ENCODE measurements at regions not wholly inside any gene's neighbourhood (a gene's known extent, or its start where the extent isn't known, plus 50 kb on each side); places are given as distances from the start of the nearest gene placed in this dataset.

DNA sequence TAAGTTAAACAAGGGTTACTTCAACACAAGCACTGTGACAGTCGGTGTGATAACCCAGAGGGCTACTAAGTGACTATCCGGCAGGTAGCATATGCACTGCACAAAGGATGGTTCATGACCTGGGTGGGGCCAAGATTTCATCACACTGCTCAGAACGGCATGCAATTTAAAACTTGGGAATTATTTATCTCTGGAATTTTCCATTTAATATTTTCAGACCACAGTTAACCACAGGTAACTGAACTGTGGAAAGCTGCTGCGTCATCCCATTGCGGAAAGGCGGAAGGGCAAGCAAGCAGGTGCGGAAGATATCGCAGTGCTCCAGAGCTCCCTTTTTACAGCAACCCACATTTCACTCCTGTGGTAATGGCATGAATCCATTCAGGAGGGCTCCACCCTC is 540.8 kb downstream of the INSC start:
- no peak for TF ChIP-seq JUND (IDR thresholded peaks at IDR 0.05; ENCODE audit: low read depth)
- in situ Hi-C loops (cut with HindIII; ENCODE audit: low pct_unique_long_range_greater_than_20kb, low sequenced_read_pairs), result no loop called here
- no peak for DNase-seq (ENCODE audit: low read depth in 1 of 2, low spot score in 1 of 2)

DNA sequence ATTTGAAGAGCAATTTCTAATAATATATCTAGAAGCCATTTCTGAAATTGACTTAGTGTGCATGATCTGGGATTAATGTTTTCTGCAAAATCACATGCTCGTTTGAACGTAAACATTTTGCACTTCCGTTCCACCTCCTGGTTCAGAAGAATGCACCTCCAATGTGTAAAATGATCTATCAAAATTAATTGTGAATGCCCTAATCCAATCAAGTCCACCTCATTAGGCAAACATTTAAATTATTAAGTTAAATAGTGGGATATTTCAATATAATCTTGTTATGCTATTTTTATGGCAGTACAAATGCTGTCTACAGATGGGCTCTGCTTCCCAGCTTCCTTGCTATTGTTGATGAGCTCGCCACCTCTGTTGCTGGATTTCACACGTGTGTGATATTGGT is 542.5 kb downstream of the INSC start:
- in situ Hi-C loops (cut with HindIII; ENCODE audit: low pct_unique_long_range_greater_than_20kb, low sequenced_read_pairs), result no loop called here
- no peak for DNase-seq (ENCODE audit: low read depth in 1 of 2, low spot score in 1 of 2)
- no peak for TF ChIP-seq JUND (IDR thresholded peaks at IDR 0.05; ENCODE audit: low read depth)

DNA sequence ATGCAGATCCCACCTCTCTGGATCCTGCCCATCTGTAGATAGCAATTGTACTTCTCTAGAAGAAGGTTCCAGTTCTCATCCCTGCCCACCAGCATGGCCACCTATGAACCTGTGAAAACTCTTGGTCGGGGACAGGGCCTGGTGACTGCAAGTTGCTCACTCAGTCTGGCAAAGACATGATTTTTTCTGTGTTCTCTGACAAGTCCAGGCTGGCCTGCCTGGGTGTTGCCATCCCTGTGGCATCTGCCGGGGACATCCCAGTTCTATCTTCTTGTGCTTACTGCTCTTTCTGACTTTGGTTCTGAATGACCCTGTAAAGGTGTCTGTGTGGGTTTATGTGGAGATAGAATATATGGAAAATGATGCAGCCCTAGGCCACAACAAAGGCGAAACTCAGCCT is 545.8 kb downstream of the INSC start:
- DNase-seq (ENCODE audit: low read depth in 1 of 2, low spot score in 1 of 2), result no peak
- in situ Hi-C loops (cut with HindIII; ENCODE audit: low pct_unique_long_range_greater_than_20kb, low sequenced_read_pairs), result no loop called here
- no peak for TF ChIP-seq JUND (IDR thresholded peaks at IDR 0.05; ENCODE audit: low read depth)

DNA sequence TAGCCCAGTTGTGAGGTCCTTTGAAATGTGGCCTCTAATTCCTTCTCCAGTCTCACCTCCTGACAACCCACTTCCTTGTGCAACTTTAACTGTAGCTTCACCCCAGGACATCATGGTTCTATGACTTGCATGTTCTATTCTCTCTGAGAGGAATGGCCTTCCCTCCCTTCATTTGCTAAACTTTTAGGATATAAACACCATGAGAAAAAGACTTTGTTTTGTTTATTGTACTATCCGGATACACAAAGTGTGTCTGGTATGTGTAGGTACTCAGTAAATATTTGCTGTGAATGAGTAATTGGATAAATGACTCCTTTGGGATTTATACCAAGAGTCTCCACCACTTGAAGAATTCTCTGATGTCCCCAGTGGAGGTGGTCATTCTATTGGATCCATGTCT is 547.6 kb downstream of the INSC start:
- in situ Hi-C loops (cut with HindIII; ENCODE audit: low pct_unique_long_range_greater_than_20kb, low sequenced_read_pairs), result no loop called here
- TF ChIP-seq JUND (IDR thresholded peaks at IDR 0.05; ENCODE audit: low read depth), result no peak
- peak in 1 of 2 experiments; percentile 33 for DNase-seq (ENCODE audit: low read depth in 1 of 2, low spot score in 1 of 2)

DNA sequence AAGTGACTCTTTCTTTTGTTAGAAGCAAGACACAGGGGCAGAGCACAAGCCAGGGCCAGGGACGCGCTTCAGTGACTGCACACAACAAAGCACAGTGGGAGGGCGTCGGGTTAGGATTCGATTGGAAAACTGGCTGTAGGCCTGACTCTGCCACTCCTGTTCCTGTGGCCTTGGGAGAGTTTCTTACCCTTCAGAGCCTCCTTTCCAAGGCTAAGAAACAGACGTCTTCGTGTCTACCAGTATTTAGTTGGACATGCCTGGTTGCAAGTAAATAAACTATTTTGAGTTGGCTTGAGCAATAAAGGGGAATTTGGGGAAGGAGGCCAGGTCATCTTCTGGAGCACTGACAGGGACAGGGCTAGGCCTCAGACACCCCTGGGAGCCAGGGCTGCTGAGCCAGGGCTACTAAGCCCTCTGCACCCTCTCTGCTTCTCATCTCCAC is 549.1 kb downstream of the INSC start:
- in situ Hi-C loops (cut with HindIII; ENCODE audit: low pct_unique_long_range_greater_than_20kb, low sequenced_read_pairs), result no loop called here
- no peak for DNase-seq (ENCODE audit: low read depth in 1 of 2, low spot score in 1 of 2)
- no peak for TF ChIP-seq JUND (IDR thresholded peaks at IDR 0.05; ENCODE audit: low read depth)

DNA sequence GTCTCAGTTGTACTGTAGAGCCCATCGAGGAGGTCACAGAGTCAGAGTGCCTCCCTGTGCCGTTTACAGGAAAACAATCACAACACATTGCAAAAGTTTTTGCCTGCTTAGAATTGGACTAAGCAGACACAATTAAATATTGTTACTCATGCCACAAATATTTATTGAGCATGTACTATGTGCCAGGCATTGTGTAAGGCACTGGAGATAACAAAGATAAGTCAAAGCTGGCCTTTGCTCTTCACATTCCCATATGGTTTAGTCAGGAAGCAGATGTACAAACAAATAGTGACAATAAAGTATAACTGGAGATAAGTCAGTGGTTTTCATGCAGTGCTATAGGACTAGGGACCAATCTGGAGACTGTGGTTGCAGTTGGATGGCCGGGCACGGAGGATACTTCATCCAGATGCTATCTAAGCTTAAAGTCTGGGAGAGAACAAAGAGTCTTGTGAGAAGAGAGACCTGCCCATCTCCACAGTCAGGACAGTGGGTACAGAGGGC is 550.7 kb downstream of the INSC start:
- peak in 1 of 2 experiments; percentile 47 for DNase-seq (ENCODE audit: low read depth in 1 of 2, low spot score in 1 of 2)
- TF ChIP-seq JUND (IDR thresholded peaks at IDR 0.05; ENCODE audit: low read depth), result no peak
- in situ Hi-C loops (cut with HindIII; ENCODE audit: low pct_unique_long_range_greater_than_20kb, low sequenced_read_pairs), result no loop called here

DNA sequence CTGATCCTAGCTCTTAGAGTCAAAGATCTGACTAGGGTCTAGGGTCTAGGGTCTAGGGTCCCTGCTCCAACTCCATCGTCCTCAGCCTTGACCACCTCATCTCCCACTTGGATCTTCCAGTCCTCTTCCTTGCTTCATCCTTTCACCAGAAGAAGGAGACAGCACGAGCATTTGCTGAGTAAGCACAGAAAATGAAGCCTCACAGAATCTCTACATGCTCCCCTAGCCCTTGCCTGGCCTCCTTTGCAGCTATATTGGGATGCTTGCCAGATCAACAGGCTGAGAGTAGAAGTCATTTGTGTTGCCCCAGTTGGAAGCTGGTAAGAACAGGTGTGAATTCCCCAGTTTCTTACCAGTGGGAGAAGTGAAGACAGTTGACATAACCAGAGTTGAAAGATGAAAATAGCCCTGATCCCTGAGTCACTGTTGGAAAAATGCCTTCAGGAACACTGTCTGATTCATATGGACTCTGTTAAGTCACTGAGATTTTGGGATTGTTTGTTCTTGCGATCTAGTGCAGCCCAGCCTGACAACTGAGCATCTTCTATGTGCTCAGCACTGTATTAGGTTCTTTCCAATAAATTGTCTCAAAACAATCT is 552.5 kb downstream of the INSC start:
- no peak for TF ChIP-seq JUND (IDR thresholded peaks at IDR 0.05; ENCODE audit: low read depth)

DNA sequence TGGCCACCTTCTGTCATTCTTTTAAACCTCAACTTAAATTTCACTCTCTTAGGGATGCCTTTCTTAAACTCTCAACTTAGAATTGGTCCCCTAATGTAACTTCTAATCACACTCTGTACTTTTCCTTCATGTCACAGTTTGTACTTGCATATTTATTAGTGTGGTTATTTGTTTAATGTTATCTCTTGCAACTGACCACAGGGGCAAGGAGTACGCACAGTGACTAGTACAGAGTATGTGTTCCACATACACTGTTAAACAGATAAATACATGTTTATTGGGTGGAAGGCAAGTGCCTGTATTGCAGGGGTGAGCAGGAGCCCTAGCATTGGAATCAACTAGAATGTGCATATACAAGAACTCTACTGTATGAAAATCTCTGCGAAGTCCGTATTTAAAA is 554.0 kb downstream of the INSC start:
- no peak for DNase-seq (ENCODE audit: low read depth in 1 of 2, low spot score in 1 of 2)
- in situ Hi-C loops (cut with HindIII; ENCODE audit: low pct_unique_long_range_greater_than_20kb, low sequenced_read_pairs), result no loop called here
- no peak for TF ChIP-seq JUND (IDR thresholded peaks at IDR 0.05; ENCODE audit: low read depth)

More for the DNA sequence above, 552.5 kb downstream of the INSC start:
- no peak for DNase-seq (ENCODE audit: low read depth in 1 of 2, low spot score in 1 of 2)
- in situ Hi-C loops (cut with HindIII; ENCODE audit: low pct_unique_long_range_greater_than_20kb, low sequenced_read_pairs), result no loop called here

DNA sequence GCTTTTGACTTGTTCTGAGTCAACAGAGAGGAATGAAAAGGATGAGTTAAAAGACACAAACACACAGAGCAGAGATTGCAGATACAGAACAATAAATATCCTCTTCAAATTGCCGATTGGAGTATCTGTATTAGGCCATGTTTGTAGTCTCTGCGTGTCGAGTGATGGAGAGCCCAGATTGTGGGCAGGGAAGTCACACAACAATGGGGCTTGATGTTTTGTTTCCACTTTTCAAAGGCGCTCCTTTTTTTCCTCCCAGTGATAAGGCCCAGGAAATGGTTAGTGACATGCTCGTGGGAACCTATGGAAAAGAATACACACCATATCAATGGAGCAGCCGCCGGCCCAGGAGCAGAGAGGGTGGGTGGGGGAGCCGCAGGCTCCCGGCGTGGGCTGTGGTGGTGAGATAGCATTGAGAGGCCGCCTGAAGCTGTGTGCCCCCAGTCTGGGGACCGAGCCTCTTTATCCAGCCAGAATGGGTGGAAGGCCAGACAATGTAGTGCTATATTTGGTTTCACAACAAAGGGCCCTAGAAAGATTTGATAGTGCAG is 555.9 kb downstream of the INSC start:
- in situ Hi-C loops (cut with HindIII; ENCODE audit: low pct_unique_long_range_greater_than_20kb, low sequenced_read_pairs), result no loop called here
- no peak for TF ChIP-seq JUND (IDR thresholded peaks at IDR 0.05; ENCODE audit: low read depth)
- no peak for DNase-seq (ENCODE audit: low read depth in 1 of 2, low spot score in 1 of 2)

DNA sequence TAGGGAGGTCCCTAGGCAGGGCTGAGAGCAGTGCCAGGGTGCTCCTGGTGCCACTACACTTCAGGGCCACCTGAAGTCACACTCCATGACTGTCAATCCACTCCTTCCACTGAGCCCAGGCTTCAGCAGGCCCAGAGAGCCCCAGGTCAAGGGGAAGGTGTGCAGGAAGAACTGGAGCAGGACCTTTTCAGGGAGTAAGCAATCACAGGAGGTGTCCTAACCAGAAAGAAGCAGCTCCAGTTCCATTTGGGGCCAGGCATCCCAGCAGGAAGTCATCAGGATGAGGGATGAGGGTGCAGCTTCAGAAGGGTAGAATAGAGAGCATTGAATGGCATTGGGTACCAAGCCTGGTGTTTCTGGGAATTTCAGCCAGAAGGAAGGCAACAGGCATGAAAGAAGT is 556.5 kb downstream of the INSC start:
- in situ Hi-C loops (cut with HindIII; ENCODE audit: low pct_unique_long_range_greater_than_20kb, low sequenced_read_pairs), result no loop called here
- no peak for TF ChIP-seq JUND (IDR thresholded peaks at IDR 0.05; ENCODE audit: low read depth)
- no peak for DNase-seq (ENCODE audit: low read depth in 1 of 2, low spot score in 1 of 2)

DNA sequence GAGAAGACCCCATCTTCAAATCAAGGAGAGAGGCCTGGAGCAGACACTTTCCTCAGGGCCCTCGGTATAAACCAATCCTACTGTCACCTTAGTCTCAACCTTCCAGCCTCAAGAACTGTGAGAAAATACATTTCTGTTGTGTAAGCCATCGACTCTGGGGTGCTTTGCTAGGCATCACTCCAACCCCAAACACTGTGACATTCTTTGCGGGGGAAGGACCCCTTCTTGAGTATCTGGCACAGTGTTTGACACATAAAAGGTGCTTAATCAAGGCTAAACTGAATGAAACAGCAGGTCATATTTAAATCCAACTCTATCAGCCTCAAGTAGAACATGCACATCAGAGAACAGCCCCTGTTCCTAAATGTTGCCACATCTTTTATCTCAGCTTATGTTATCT is 558.1 kb downstream of the INSC start:
- TF ChIP-seq JUND (IDR thresholded peaks at IDR 0.05; ENCODE audit: low read depth), result no peak
- no peak for DNase-seq (ENCODE audit: low read depth in 1 of 2, low spot score in 1 of 2)
- in situ Hi-C loops (cut with HindIII; ENCODE audit: low pct_unique_long_range_greater_than_20kb, low sequenced_read_pairs), result no loop called here

DNA sequence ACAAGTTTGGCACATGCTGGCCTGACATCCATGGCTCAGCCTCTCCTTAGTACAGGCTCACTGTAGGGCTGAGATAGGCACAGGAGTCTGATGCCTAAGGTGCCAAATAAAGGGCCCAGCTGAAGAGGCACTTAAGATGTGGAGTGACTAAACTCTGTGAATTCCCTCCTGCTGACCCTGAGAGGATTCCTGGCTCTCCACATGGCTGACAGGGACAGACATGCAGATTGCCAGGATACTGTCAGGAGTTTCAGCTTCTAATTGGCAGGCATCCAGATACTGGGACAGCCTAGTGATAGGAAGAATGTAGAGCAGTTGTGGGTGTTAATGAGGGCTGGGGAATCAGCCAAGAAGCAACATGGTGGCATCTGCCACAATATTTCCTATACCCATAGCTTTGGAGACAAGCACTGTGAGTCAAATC is 558.7 kb downstream of the INSC start:
- no peak for TF ChIP-seq JUND (IDR thresholded peaks at IDR 0.05; ENCODE audit: low read depth)
- in situ Hi-C loops (cut with HindIII; ENCODE audit: low pct_unique_long_range_greater_than_20kb, low sequenced_read_pairs), result no loop called here
- DNase-seq (ENCODE audit: low read depth in 1 of 2, low spot score in 1 of 2), result no peak

DNA sequence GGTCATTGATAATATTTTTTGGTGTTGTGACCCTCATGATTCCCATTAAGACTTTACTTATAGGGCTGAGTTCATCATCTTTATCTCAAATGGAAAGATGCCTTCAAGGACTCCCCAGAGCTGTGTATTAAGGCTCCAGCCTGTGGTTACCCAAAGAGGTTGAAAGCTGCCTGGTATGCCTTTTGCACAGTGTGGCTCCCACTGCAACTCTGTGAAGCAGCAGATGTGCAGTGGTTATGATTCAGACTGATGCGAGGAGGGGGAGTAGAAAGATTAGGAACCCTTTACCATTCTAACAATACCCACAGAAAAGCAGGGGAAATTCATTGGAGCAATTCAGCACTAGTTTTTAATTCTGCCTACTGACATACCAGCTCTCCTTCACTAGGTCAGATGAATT is 560.0 kb downstream of the INSC start:
- in situ Hi-C loops (cut with HindIII; ENCODE audit: low pct_unique_long_range_greater_than_20kb, low sequenced_read_pairs), result no loop called here
- no peak for TF ChIP-seq JUND (IDR thresholded peaks at IDR 0.05; ENCODE audit: low read depth)
- no peak for DNase-seq (ENCODE audit: low read depth in 1 of 2, low spot score in 1 of 2)

DNA sequence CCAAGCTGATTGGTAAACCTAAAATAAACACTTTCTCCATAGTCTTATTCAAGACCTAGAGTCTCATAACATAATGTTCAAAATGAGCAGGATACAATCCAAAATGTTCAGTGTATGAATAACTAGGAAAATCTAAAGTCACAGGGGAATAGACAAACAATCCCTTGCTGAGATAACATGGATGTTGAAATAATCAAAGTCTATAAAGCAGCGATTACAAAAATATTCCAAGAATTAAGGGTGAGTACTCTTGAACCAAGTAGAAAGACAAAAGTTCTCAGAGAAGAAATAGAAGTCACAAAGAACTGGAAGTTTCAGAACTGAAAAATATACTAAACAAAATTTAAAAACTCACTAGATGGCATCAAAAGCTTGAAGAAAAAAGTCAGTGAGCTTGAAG is 561.0 kb downstream of the INSC start:
- DNase-seq (ENCODE audit: low read depth in 1 of 2, low spot score in 1 of 2), result no peak
- TF ChIP-seq JUND (IDR thresholded peaks at IDR 0.05; ENCODE audit: low read depth), result no peak
- in situ Hi-C loops (cut with HindIII; ENCODE audit: low pct_unique_long_range_greater_than_20kb, low sequenced_read_pairs), result no loop called here
